WERI-Rb-1 (cell line): ENCODE measurements at regions not wholly inside any gene's neighbourhood (a gene's known extent, or its start where the extent isn't known, plus 50 kb on each side); places are given as distances from the start of the nearest gene placed in this dataset.
A peak's percentile ranks its signal among the peaks of the same experiment; 100 is the strongest.

Experiments
- DNase-seq: peaks from one replicate; pipeline ENCODE4 v3.0.0-alpha.2; 2020
- H3K27ac ChIP-seq: fragments of 250-450 bp; sonication (Bioruptor Pico); 2 replicates; pipeline ENCODE4 v1.5.1; 2020; ENCODE audit warnings: mild to moderate bottlenecking, moderate library complexity
- H3K27me3 ChIP-seq: fragments of 250-450 bp; sonication (Bioruptor Pico); 2 replicates; pipeline ENCODE4 v1.5.1; 2021; ENCODE audit warnings: mild to moderate bottlenecking, low read depth, moderate library complexity; ENCODE audit not compliant: insufficient read depth, severe bottlenecking
- H3K36me3 ChIP-seq: fragments of 250-450 bp; sonication (Bioruptor Pico); 2 replicates; pipeline ENCODE4 v1.5.1; 2020; ENCODE audit warnings: mild to moderate bottlenecking, moderate library complexity
- H3K4me3 ChIP-seq: 2 replicates; pipeline ENCODE4 v1.5.1; 2011; ENCODE audit warnings: low read depth, mild to moderate bottlenecking, control low read depth, low read length
- H3K9me3 ChIP-seq: fragments of 250-450 bp; sonication (Bioruptor Pico); 2 replicates; pipeline ENCODE4 v1.5.1; 2021; ENCODE audit warnings: mild to moderate bottlenecking, moderate library complexity; ENCODE audit not compliant: severe bottlenecking
- TF ChIP-seq, protein P1 (sequence below): IDR thresholded peaks from 2 replicates; pipeline ENCODE4 v1.5.1; 2011; ENCODE audit warnings: low read depth, mild to moderate bottlenecking, control low read depth, inconsistent platforms, low read length

DNA sequence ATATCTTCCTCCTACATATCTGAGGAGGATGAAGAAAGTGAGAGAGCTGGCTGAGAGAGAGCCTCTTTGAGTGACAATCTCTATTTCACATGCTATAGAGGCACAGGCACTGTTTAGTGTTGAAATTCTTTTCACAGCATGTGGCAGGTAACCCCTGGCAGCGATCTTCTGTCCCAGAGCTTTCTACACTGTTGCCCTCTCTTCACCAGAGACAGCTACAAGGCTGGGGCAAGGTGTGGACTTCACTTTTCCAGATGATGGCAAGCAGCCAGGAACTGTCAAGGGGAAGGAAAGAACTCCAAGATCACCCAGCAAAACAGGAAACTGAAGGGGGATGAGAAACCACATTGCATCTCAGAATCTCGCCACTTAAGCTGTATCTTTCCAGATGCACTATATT lies 205.2 kb downstream of the CAAP1 start:
- Histone ChIP-seq H3K27ac (no peak overlapping the region), H3K36me3 (no peaks in the 10 kb centered on the region), H3K27me3 (no peaks in the 10 kb centered on the region), H3K9me3 (no peaks in the 10 kb centered on the region), H3K4me3 (no peak overlapping the region)
- TF ChIP-seq, protein P1, sequence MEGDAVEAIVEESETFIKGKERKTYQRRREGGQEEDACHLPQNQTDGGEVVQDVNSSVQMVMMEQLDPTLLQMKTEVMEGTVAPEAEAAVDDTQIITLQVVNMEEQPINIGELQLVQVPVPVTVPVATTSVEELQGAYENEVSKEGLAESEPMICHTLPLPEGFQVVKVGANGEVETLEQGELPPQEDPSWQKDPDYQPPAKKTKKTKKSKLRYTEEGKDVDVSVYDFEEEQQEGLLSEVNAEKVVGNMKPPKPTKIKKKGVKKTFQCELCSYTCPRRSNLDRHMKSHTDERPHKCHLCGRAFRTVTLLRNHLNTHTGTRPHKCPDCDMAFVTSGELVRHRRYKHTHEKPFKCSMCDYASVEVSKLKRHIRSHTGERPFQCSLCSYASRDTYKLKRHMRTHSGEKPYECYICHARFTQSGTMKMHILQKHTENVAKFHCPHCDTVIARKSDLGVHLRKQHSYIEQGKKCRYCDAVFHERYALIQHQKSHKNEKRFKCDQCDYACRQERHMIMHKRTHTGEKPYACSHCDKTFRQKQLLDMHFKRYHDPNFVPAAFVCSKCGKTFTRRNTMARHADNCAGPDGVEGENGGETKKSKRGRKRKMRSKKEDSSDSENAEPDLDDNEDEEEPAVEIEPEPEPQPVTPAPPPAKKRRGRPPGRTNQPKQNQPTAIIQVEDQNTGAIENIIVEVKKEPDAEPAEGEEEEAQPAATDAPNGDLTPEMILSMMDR = no peak
- DNase-seq = no peak

DNA sequence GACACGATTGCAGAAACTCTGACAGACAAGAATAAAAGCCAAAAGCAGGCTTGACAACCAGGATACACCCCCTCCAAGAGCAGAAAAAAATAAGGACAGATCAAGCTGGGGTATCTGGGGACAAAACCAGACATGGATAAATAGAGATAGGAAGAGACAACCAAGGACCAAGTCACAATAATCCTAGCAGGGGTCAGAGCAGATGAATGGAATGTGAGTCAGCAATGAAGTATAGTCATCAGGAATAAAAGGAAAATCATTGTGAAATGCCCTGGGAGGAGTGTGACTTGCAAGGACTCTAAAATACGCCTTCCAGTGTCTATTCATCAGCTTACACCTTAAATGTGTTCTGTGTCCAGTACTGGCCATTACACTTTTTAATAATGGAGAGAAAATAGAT lies 206.8 kb downstream of the CAAP1 start:
- Histone ChIP-seq H3K4me3 (no peak overlapping the region), H3K27me3 (no peaks in the 10 kb centered on the region), H3K36me3 (no peaks in the 10 kb centered on the region), H3K9me3 (no peaks in the 10 kb centered on the region), H3K27ac (no peak overlapping the region)
- no peak for DNase-seq
- TF ChIP-seq, protein P1 = no peak

- peak; percentile 37 for DNase-seq
- H3K27ac ChIP-seq = no peak overlapping the region
- H3K4me3 ChIP-seq = no peak overlapping the region
- H3K36me3 ChIP-seq = no peaks in the 10 kb centered on the region
- no peaks in the 10 kb centered on the region for H3K27me3 ChIP-seq
- H3K9me3 ChIP-seq = no peaks in the 10 kb centered on the region
- TF ChIP-seq, protein P1 = no peak
Measured at GRCh38 chr9:26684029-26684428, 208.6 kb downstream of the CAAP1 start.

DNA sequence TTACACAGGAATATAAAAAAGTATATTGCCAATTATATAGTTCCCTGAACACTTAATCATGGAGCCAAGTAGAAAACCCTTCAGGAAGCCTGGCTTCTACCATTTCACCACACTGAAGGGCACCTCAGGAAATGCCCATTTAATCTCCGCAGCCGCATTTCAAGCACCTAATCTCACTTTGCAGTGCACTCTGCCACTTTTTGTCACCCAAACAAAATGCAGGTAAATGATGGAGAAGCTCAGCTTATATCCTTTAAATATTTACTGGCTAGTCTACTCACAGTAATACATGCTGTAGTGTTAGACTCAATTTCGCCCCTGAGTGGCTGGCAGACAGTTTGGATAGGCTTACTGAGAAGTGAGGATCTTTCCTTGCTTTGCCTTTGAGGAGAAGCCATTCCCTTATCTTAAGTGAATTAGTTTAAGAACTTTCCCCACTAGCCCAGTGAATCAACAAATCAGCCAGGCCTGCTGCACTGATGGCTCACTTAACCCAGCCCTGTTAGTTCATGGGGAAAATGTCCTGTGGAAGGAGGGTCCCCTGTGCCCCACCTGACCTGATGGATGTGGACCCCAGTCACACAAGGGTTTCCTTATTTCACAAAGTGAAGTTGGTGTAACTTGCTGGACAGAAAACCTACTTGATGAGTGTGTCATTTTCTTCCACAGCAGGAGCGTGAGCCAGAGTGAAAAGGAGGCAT lies 209.7 kb downstream of the CAAP1 start:
- Histone ChIP-seq H3K4me3 (no peak overlapping the region), H3K9me3 (no peaks in the 10 kb centered on the region), H3K27me3 (no peaks in the 10 kb centered on the region), H3K36me3 (no peaks in the 10 kb centered on the region), H3K27ac (no peak overlapping the region)
- DNase-seq = no peak
- TF ChIP-seq, protein P1 = no peak

- no peaks in the 10 kb centered on the region for H3K9me3 ChIP-seq
- H3K4me3 ChIP-seq = no peak overlapping the region
- TF ChIP-seq, protein P1 = no peak
- no peaks in the 10 kb centered on the region for H3K36me3 ChIP-seq
- H3K27ac ChIP-seq = no peak overlapping the region
- H3K27me3 ChIP-seq = no peaks in the 10 kb centered on the region
- DNase-seq = no peak
Measured at GRCh38 chr9:26682041-26682440, 210.6 kb downstream of the CAAP1 start.
